Heart left ventricle (tissue), 13 donors: ENCODE measurements at regions not wholly inside any gene's neighbourhood (a gene's known extent, or its start where the extent isn't known, plus 50 kb on each side); places are given as distances from the start of the nearest gene placed in this dataset.

ENCODE experiments used
- CTCF ChIP-seq, 12 donors: fragments of 200-600 bp; sonication (generic) in 4 of 12; IDR thresholded peaks; one replicate each; pipeline versions ENCODE4 v1.5.0 to v1.8.0; 2018 to 2022; ENCODE audit warnings: antibody characterized with exemption in 12 of 12, mild to moderate bottlenecking in 5 of 12
- POLR2A ChIP-seq, 2 donors: fragments of 450-650 bp; IDR thresholded peaks; one replicate each; pipeline ENCODE4 v1.6.1; 2017; ENCODE audit warnings: antibody characterized with exemption in 2 of 2, mild to moderate bottlenecking in 2 of 2, moderate library complexity in 2 of 2
- donor health status: ischemic (EF 13 %, LVEDD 7.1; RV severe dilation, severe dysfunction).
- donor health status: DM: no; HTN: yes; CAD: no.
- donor health status: DM: no; HTN: no; CAD: no.
- donor health status: ischemic (EF 25% LVEDD 6.9; RV normal size, moderate dysfunction).
- donor health status: ischemic (EF 25% LVEDD 5.7; RV mildly dilated, moderate dysfunction).
- donor health status: ischemic (EF 35%, LVEDD 5.7; RV mildly dilated, moderate dysfunction).
- donor health status: nonischemic (EF 11% LVEDD 7.7; RV severe dilation, severe dysfunction).
- donor health status: DM: yes; HTN: yes; CAD: no.
- donor health status: PGD.
- donor health status: ischemic (EF 29% LVEDD 5.4; RV normal size, mild dysfunction).
- donor health status: nonischemic (EF 23%, LVEDD 6.1; RV moderate dilation, normal function).

GRCh38 chr5:99445805-99446204, 517.0 kb upstream of the CHD1 start:
- no peak for TF ChIP-seq CTCF (IDR thresholded peaks at IDR 0.05)
- TF ChIP-seq POLR2A (IDR thresholded peaks at IDR 0.05), result no peak
